LoVo (cell line): ENCODE measurements at regions not wholly inside any gene's neighbourhood (a gene's known extent, or its start where the extent isn't known, plus 50 kb on each side); places are given as distances from the start of the nearest gene placed in this dataset.

Experiments used
- DNase-seq: peaks from one replicate; pipeline ENCODE4 v3.0.0-alpha.2; 2016; ENCODE audit warnings: low spot score

DNA sequence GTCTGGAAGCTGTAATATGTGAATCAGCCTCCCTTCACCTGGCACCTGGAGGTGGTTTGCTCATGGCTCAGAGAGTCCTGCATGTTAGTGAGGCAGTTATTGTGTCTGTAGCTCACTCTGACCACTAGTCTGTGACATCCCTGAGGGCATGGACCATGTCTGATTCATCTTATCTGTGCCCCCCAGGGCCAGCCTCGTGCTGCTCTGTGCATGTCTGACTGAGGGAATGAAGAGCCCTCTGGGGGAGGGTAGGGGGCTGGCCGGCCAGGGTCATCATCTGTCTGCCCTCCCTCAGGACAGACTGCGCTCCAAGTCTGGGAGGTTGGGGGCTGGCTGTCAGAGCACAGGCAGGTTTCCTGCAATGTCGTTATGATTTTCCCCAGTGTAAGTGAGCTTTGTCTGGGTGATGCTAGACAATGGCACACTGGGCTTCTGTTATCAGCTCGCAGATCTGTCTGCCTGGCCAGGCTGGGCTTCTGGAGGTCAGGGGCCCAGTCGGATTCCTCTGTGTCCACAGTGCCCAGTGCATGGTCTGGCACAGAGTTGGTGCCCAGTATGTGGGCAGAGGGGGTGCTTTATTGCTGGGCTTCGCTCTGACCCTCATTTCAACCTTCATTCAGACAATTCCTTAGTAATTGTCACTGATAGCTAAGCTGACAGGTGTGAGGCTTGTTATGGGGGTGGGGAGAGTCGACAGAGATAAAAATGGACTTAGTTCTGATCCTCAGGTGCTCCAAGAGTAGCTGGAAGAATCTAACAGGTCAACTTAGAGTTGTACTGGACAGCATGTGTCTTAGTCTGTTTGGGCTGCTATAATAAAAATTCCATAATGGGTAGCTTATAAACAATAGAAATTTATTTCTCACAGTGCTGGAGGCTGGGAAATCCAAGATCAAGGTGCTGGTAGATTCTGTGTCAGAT, 85.7 kb upstream of the SHB start:
- no peak for DNase-seq

DNA sequence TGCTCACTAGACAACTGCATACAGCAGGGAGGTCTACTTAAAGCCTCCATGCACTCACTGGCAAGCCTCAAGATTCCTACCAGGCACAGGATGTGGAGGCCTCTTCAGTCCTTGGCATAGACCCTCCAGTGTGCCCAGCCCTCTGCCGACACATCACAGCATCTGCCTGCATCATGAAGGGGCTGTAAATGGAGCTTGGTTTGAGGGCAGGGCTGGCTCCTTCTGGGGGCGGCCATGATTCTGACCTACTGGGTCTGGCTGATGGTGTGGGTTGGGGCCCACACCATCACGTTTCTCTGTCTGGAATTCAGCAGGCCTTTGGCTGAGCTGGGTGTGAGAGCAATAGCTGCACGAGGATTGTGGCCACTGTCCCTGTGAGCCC, 84.9 kb upstream of the SHB start:
- DNase-seq, result no peak

DNA sequence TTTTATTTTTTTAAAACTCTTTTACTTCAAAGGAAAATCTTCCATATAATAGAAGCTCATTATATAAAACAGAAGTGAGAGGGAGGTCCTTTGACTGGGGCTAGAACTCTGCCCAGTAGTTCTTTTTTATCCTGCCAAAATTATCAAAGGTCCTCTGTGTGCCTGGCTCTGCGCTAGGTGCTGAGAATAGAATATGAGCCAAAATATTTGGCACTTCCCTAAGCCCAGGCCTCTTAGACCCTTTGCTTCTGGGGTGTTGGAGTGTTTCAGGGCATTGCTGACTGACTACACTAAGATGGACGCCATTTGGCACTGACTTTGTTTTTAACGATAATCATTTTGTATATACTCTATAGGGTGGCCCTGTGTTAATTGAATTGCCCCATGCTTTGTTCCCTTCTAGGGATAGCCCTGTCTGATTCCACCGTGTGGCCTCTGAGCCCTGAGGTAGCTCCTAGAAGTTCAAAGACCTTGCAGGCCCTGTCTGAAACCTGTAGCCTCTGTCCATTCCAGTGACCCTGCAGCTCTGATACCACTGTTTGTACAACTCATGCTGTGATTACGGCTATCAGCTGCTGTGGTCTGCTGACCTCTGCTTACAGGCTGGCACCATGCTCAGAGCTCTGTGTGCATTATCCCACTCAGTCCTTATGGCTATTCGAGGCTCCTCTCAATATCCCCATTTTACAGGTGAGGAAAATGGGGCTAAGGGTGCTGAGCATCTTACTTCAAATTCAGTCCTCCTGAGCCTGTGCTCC, 84.3 kb upstream of the SHB start:
- no peak for DNase-seq

DNA sequence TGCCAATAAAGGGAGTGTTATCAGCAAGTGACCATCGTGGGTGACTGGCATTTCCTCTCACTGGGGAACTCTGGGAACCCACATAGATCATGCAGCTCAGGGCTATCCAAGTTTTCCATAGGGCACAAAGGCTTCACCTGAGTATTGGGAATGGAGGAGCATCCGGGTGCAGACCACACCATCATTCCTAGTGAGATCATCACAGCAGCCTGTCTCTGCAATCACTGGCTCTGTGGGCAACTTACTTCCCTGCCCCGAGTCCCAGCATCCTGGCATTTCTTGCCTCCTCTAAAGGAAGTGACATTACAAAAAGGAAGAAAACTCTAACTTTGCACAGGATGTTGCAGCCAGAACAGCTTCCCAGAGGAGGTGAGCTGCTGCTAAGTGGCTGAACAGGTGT, 80.6 kb upstream of the SHB start:
- DNase-seq, result no peak

- no peak for DNase-seq
Observed at GRCh38 chr9:38146844-38147243, 77.8 kb upstream of the SHB start.

DNA sequence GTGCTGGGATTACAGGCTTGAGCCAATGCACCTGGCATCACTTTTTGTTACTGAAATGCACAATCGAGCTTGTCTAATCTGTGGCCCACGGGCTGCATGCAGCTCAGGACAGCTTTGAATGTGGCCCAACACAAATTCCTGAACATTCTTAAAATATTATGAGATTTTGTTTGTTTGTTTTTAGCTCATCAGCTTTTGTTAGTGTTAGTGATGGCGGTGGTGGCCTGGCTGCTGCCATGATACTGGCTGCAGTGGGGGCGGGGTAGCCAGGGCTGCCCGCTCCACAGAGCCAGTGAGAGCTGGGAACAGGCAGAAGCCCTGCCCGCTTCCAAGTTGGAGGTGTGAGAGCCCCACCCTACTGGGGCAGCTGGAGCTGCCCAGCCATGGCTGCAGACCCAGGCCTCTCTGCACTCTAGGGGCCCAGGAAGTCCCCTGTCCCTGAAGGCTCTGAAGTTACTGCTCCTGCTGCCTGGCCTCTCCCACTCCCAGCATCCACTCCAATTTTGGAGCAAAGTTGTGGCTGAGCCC, 76.6 kb upstream of the SHB start:
- DNase-seq, result no peak

GRCh38 chr9:38144421-38144820, 75.4 kb upstream of the SHB start:
- DNase-seq, result no peak

- peak; percentile 22 for DNase-seq
Observed at GRCh38 chr9:38141746-38142591, 72.9 kb upstream of the SHB start.

- DNase-seq, result no peak
Observed at GRCh38 chr9:38138276-38138675, 69.2 kb upstream of the SHB start.

DNA sequence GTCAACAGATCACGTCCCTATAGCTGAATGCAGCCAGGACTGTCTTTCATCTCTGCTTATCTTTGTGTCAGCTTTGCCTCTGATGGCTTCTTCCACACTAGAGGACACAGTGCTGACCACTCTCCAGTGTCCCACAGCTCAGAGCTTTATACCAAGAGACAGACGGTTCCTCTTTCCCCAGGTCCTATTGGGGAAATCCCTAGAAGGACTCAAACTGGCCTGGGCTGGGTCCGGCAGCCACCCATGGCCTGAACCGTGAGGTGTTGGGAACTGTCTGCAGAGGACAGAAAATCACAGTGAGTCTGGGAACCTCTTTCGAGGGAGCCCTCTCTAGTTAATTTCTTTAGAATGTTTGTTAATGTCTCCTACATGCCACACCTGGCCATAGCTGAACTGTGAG, 68.3 kb upstream of the SHB start:
- DNase-seq, result no peak

- no peak for DNase-seq
Observed at GRCh38 chr9:38136386-38136785, 67.4 kb upstream of the SHB start.

DNA sequence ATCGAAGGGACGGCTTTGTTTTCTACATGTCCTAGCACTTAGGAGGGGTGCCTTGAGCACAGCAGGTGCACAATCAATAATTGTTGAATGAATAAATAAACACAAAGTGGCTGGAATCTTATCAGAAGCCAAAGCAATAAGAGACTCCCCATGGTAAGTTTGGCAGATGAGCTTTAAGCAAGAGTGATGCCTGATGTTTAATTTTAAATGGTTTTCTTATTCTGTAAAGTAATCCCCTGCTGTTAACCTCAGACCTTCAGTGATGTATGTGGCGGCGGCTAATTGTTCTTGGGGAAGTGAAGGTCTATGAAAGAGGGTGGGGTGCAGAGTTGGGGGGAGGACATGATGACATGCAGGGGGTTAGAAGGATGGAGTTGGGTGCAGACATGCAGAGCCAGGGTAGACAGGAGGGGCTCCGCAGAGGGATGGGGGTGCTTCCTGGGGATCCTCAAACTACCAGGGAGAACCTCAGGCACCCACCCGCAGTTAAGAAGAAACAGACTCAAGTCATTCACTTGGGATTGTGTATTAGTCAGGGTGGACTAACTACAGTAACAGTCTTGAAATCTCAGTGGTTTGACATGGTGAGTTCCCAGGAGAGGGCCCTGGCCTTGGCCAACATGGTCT, 65.7 kb upstream of the SHB start:
- DNase-seq, result no peak

GRCh38 chr9:38133595-38133994, 64.6 kb upstream of the SHB start:
- DNase-seq, result no peak

DNA sequence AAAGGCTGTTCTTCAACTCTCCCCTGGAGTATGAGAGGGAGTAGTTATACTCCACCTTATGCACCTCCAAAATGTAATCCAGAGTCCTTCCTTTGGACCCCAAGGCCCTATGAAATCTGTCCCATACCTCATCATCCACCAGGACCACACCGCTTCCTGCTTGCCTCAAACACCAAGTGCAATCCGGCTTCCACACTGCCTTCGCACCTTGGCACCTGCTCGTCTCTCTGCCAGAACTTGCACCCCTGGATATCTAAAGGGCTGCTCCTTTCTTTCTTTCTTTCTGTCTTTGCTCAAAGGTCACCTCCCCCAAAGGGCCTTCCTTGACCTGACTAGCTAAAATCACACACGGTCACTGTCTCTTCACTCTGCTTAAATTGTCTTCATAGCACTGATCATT, 63.9 kb upstream of the SHB start:
- DNase-seq, result no peak

DNA sequence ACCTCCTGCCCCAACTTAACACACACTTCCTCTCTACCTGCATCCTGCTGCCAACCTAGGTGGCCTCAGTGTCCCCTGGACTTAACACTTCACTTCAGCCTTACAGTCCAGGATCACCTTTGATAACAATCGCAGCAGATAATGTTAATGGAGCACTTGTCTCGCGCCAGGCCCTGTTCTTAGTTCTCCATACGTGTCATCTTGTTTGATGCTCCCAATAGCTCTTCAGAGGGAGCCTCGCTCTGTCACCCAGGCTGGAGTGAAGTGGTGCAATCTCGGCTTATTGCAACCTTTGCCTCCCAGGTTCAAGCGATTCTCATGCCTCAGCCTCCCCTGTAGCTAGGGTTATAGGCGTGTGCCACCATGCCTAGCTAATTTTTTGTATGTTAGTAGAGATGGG, 62.7 kb upstream of the SHB start:
- DNase-seq, result no peak

DNA sequence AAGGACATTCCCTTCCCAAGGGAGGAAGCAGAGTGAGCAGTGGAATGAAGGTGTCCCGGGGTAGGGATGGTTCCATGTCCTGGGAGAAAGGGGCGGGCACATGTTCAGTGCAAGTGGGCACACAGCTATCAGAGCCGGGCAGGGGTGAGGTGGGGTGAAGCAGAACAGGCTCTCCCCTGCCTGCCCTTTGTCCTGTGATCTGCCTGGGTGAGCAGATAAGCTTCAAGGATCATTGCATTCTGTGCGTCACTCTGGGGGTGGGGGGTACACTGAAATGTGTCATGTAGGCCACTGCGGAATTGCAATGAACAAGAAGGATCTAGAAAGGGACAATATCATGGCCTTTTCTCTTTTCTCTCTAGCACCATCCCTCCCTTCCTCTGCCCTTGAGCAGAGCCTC, 61.7 kb upstream of the SHB start:
- DNase-seq, result no peak

GRCh38 chr9:38129366-38129765, 60.3 kb upstream of the SHB start:
- DNase-seq, result no peak

GRCh38 chr9:38128752-38129270, 59.8 kb upstream of the SHB start:
- DNase-seq, result no peak

DNA sequence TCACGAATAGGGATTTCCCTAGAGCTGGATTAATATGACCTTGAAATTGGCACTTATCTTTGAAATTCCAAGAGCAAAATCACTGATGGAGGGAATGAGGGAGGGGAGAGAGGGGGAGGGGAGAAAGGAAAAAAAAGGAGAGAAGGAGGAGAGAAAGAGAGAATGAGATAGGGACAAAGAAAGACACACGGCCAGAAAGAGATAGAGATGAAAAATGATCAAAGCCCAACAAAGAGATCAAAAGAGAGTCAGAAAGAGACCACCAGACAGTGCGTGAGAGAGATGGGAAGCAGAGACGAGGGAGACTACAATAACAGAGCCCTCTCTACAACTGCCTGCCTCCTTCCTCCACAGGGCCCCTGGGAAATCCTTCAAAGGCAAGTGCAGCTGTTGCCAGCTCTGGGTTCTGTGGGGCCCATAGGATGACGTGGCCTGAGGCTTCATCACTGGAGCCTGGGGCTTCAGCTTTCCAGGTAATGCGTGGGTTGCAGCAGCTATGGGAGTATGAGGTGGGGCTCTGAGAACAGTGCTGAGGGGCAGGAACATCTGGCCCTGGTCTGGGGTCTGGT, 58.3 kb upstream of the SHB start:
- DNase-seq, result no peak

DNA sequence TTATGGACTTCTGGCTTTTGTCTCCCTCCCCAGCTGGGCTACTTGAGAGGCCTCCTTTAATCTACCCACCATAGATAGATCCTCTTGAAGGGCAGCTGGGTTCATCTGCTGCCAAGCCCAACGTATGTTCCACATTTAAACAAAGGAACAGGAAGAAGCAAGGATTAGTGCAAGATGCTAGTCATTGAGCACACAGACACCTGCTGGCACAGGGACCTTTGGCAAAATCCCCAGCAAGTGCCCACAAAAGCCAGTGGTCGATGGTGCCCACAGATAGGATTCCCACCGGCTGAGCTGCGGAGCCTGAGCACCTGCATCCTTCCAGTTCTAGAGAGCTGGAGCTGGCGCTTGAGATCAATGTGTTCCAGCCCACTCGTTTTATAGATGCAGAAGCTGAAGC, 57.7 kb upstream of the SHB start:
- DNase-seq, result no peak

- DNase-seq, result peak; percentile 14
Observed at GRCh38 chr9:38125889-38126288, 56.9 kb upstream of the SHB start.
